ENCODE measurements at regions not wholly inside any gene's neighbourhood (a gene's known extent, or its start where the extent isn't known, plus 50 kb on each side); places are given as distances from the start of the nearest gene placed in this dataset.
A peak's percentile ranks its signal among the peaks of the same experiment; 100 is the strongest.
"Not testable (repeated sequence)": the region's sequence is repeated elsewhere in the genome, so short reads cannot be mapped to it uniquely, and the experiment has no call there.

GRCh38 chr16:85517563-85518179 is 95.5 kb upstream of the GSE1 start:
- Histone ChIP-seq H3K27me3 (ENCODE audit: control insufficient read depth in 3 of 3, insufficient read depth in 3 of 3, low read length in 2 of 3) (no peaks in the 10 kb centered on the region), H3K9ac (ENCODE audit: insufficient read depth in 1 of 2, low read length in 2 of 2) (no peak overlapping the region), H3K4me3 (no peak overlapping the region), H3K27ac (ENCODE audit: low read depth in 1 of 2, low read length in 1 of 2) (no peak overlapping the region), H3K36me3 (ENCODE audit: control insufficient read depth in 4 of 4, insufficient read depth in 4 of 4, low read length in 4 of 4) (peaks cover 0 to 3% (median 1%) of the 10 kb centered on the region in 4 donors), H3K4me1 (ENCODE audit: control insufficient read depth in 5 of 5, insufficient read depth in 5 of 5, low read length in 5 of 5) (peaks cover 0 to 72% (median 27%) of the 10 kb centered on the region in 5 donors), H3K9me3 (ENCODE audit: control insufficient read depth in 4 of 4, insufficient read depth in 3 of 4, low read length in 3 of 4) (peaks cover 0 to 2% (median 0%) of the 10 kb centered on the region in 4 donors)
- DNase-seq (peak in 1 of 3 donors; percentile 46), ATAC-seq (ENCODE audit: insufficient read depth, low FRiP score) (no peak)
- TF ChIP-seq CTCF (IDR thresholded peaks at IDR 0.05; ENCODE audit: control extremely low read depth, extremely low read depth): no peak
- WGBS, 2 donors: 85 to 87% methylated on average over 38 of the region's 38 CpGs

DNA sequence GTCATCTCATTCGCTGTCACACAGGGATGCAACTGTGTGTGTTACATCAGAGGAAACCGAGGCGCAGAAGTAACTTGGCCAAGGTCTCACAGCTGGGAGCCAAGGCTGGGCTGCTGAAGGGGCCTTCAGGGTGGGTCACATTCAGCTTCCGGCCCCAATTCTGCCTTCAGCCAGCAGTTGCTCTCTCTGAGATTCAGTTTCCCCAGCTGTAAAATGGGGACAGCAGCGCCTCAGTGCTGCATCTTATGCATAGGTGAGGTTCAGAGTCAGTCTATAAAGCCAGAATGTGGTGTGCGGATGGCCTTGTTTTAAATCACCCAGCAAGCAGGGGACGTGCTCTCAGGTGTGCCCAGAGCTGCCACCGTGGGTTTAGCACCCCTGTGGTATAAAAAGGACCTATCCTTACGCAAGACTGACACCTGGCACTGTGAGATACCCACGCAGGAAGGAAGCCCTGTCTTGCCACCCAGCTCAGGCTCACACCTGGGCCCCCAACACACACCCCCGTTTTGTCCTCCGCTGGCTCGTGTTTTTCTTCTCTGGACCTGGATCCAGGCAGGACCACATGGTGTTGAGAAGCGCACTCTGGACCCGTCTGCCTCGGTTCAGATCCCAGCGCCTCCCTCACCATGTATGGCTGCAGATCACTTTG is 94.6 kb upstream of the GSE1 start:
- Histone ChIP-seq H3K27me3 (ENCODE audit: control insufficient read depth in 3 of 3, insufficient read depth in 3 of 3, low read length in 2 of 3) (no peaks in the 10 kb centered on the region), H3K9ac (ENCODE audit: insufficient read depth in 1 of 2, low read length in 2 of 2) (no peak overlapping the region), H3K9me3 (ENCODE audit: control insufficient read depth in 4 of 4, insufficient read depth in 3 of 4, low read length in 3 of 4) (peaks cover 0 to 2% (median 0%) of the 10 kb centered on the region in 4 donors), H3K4me1 (ENCODE audit: control insufficient read depth in 5 of 5, insufficient read depth in 5 of 5, low read length in 5 of 5) (peaks cover 0 to 72% (median 32%) of the 10 kb centered on the region in 5 donors), H3K27ac (ENCODE audit: low read depth in 1 of 2, low read length in 1 of 2) (no peak overlapping the region), H3K4me3 (no peak overlapping the region), H3K36me3 (ENCODE audit: control insufficient read depth in 4 of 4, insufficient read depth in 4 of 4, low read length in 4 of 4) (peaks cover 0 to 3% (median 1%) of the 10 kb centered on the region in 4 donors)
- DNase-seq (no peak), ATAC-seq (ENCODE audit: insufficient read depth, low FRiP score) (no peak)
- 85 to 87% methylated on average over 17 of the region's 17 CpGs for WGBS, 2 donors
- no peak for TF ChIP-seq CTCF (IDR thresholded peaks at IDR 0.05; ENCODE audit: control extremely low read depth, extremely low read depth)

DNA sequence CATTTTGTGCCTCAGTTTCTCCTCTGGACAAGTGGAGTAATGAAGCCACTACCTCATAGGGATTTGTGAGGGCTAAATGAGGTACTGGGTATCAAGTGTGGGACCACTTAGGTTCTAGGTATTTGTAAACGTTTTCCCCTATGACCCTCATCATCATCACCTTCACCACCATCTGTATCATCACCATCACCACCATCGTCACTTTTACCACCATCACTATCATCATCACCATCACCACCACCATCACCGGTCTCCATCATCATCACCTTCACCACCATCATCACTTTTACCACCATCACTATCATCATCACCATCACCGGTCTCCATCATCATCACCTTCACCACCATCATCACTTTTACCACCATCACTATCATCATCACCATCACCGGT is 94.1 kb upstream of the GSE1 start:
- H3K4me1 ChIP-seq (ENCODE audit: control insufficient read depth in 5 of 5, insufficient read depth in 5 of 5, low read length in 5 of 5): peaks cover 0 to 72% (median 37%) of the 10 kb centered on the region in 5 donors
- not testable (repeated sequence) for H3K9ac ChIP-seq (ENCODE audit: insufficient read depth in 1 of 2, low read length in 2 of 2); DNase-seq; H3K4me3 ChIP-seq; ATAC-seq (ENCODE audit: insufficient read depth, low FRiP score); H3K27me3 ChIP-seq (ENCODE audit: control insufficient read depth in 3 of 3, insufficient read depth in 3 of 3, low read length in 2 of 3); H3K9me3 ChIP-seq (ENCODE audit: control insufficient read depth in 4 of 4, insufficient read depth in 3 of 4, low read length in 3 of 4); H3K36me3 ChIP-seq (ENCODE audit: control insufficient read depth in 4 of 4, insufficient read depth in 4 of 4, low read length in 4 of 4); H3K27ac ChIP-seq (ENCODE audit: low read depth in 1 of 2, low read length in 1 of 2)
- 52 to 72% methylated on average over 3 to 4 of the region's 5 CpGs for WGBS, 2 donors

DNA sequence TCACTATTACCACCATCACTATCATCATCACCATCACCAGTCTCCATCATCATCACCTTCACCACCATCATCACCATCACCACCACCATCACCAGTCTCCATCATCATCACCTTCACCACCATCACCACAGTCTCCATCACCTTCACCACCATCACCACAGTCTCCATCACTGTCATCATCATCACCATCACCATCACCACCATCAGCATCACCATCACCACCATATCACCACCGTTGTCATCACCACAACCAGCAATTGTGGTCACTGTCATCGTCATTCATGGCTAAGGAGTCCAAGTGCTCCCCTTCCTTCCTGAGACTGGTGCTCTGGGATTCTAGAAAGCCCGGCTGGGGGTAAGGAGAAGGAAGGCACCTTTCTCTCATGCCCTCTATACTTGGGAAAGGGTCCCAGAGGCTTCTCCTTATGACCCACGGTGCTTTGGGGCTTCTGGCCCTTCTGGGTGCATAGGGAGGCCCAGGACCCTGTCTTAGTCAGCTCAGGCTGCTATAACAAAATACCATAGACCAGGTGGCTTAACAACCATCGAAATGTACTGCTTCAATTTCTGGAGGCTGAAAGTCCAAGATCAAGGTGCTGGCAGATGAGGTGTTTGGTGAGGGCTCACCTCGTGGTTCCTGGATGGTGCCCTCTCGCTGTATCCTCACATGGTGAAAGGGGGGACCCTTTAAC is 93.4 kb upstream of the GSE1 start:
- Histone ChIP-seq H3K36me3 (ENCODE audit: control insufficient read depth in 4 of 4, insufficient read depth in 4 of 4, low read length in 4 of 4) (peaks cover 0 to 3% (median 1%) of the 10 kb centered on the region in 4 donors), H3K4me1 (ENCODE audit: control insufficient read depth in 5 of 5, insufficient read depth in 5 of 5, low read length in 5 of 5) (peaks cover 0 to 72% (median 43%) of the 10 kb centered on the region in 5 donors), H3K9ac (ENCODE audit: insufficient read depth in 1 of 2, low read length in 2 of 2) (no peak overlapping the region), H3K27me3 (ENCODE audit: control insufficient read depth in 3 of 3, insufficient read depth in 3 of 3, low read length in 2 of 3) (no peaks in the 10 kb centered on the region), H3K27ac (ENCODE audit: low read depth in 1 of 2, low read length in 1 of 2) (no peak overlapping the region), H3K9me3 (ENCODE audit: control insufficient read depth in 4 of 4, insufficient read depth in 3 of 4, low read length in 3 of 4) (peaks cover 0 to 1% (median 0%) of the 10 kb centered on the region in 4 donors), H3K4me3 (no peak overlapping the region)
- ATAC-seq (ENCODE audit: insufficient read depth, low FRiP score): no peak
- DNase-seq: no peak
- 88 to 91% methylated on average over 7 of the region's 7 CpGs for WGBS, 2 donors
- no peak for TF ChIP-seq CTCF (IDR thresholded peaks at IDR 0.05; ENCODE audit: control extremely low read depth, extremely low read depth)
